GM19023 (cell line): ENCODE measurements at regions not wholly inside any gene's neighbourhood (a gene's known extent, or its start where the extent isn't known, plus 50 kb on each side); places are given as distances from the start of the nearest gene placed in this dataset.
"Not testable (repeated sequence)": the region's sequence is repeated elsewhere in the genome, so short reads cannot be mapped to it uniquely, and the experiment has no call there.

ENCODE experiments used
- ATAC-seq: cut with Tn5 transposase; IDR thresholded peaks from one replicate; pipeline ENCODE4 v1.9.1; 2021; ENCODE audit warnings: mild to moderate bottlenecking, moderate library complexity; ENCODE audit not compliant: unreplicated experiment

DNA sequence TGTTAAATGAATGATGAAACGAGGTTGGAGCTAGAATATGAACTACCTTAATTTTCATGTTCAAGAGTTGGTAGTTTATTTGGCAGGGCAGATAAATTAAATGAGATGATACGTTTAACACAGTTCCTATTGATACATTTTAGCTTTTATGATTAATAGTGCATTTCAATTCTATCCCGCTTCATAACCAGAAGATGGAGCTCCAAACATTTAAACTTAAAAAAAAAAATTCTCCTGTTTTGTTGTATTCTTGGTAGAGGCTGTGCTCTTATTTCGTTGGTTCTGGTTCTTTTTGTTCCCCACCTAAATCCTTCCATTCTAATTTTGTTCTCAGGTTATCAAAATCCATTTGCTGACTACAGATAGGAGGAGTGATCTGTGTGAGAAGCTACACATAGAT is 71.8 kb upstream of the PTPN13 start:
- no peak for ATAC-seq

GRCh38 chr4:86523333-86523732 is 70.8 kb upstream of the PTPN13 start:
- ATAC-seq: no peak

DNA sequence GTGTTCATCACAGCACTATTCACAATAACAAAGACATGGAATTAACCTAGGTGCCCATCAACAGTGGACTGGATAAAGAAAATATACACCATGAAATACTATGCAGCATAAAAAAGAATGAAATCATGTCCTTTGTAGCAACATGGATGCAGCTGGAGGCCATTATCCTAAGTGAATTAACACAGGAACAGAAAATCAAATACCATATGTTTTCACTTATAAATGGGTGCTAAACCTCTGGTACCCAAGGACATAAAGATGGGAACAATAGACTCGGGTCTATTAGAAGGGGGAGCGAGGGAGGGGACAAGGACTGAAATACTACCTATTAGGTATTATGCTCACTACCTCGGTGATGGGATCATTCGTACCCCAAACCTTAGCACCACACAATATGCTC is 66.4 kb upstream of the PTPN13 start:
- not testable (repeated sequence) for ATAC-seq

- ATAC-seq: no peak
Measured at GRCh38 chr4:86529436-86529835, 64.7 kb upstream of the PTPN13 start.

GRCh38 chr4:86530183-86530582 is 63.9 kb upstream of the PTPN13 start:
- no peak for ATAC-seq

DNA sequence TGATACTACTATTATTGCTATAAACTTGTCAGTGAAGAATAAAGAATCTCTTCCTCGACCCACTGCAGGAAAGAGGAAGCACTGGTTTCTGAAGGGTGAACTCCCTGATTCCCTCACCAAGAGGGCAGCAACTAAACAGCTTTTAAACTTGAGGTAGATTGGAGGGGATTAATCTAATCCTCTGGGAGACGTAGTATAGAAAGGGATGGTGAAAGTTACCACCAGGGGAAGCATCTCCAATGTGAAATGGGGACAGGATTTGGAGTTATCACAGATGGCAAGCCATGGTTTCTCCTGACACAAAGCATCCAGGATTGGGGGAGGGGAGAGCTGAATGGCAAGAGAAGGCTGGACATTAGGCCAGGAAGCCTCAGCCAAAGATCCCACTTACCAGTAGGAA is 62.7 kb upstream of the PTPN13 start:
- no peak for ATAC-seq

- no peak for ATAC-seq
Measured at GRCh38 chr4:86532851-86533250, 61.3 kb upstream of the PTPN13 start.

GRCh38 chr4:86536151-86536550 is 58.0 kb upstream of the PTPN13 start:
- no peak for ATAC-seq

- no peak for ATAC-seq
Measured at GRCh38 chr4:86542319-86543027, 51.6 kb upstream of the PTPN13 start.

- ATAC-seq: no peak
Measured at GRCh38 chr4:86543080-86543479, 51.0 kb upstream of the PTPN13 start.

DNA sequence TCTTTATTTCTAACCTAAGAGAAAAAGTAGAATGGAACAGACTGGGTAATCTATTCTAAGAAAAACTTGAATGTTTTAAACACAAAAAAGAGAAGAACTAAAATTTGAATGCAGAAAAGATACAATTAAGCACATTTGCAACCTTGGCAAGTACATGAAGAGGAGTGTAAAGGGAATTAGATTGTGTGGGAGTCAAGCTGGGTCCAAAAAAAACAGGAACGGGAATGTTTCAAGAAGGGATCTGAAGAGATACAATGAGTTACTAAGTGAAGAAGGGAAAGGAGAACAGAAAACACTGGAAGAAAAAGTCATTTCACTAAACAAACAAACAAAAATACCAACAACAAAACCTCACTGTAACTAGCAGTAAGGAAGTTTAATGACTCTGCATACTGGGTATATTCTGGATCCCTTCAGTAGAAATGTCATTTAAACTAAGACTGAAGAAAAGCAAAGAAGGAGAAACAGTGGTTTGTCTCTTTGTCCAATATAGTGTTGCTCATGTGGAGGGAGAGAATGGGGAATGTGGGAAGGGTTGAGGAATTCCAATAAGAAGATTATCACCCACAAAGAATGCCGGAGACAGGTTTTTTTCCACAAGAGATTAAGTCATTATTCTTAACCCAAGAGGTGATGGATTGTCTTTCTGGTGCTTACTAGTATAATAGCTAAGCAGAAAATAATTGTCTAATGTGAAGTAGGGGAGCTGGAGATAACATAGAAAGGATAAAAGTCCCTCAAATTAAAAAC is 50.4 kb upstream of the PTPN13 start:
- ATAC-seq: no peak

- peak; percentile 75 for ATAC-seq
Measured at GRCh38 chr4:86544310-86544966, 49.7 kb upstream of the PTPN13 start.
